ENCODE measurements at regions not wholly inside any gene's neighbourhood (a gene's known extent, or its start where the extent isn't known, plus 50 kb on each side); places are given as distances from the start of the nearest gene placed in this dataset.

GRCh38 chr6:14596410-14596809 lies 478.8 kb downstream of the CD83 start:
- TF ChIP-seq, protein P1, sequence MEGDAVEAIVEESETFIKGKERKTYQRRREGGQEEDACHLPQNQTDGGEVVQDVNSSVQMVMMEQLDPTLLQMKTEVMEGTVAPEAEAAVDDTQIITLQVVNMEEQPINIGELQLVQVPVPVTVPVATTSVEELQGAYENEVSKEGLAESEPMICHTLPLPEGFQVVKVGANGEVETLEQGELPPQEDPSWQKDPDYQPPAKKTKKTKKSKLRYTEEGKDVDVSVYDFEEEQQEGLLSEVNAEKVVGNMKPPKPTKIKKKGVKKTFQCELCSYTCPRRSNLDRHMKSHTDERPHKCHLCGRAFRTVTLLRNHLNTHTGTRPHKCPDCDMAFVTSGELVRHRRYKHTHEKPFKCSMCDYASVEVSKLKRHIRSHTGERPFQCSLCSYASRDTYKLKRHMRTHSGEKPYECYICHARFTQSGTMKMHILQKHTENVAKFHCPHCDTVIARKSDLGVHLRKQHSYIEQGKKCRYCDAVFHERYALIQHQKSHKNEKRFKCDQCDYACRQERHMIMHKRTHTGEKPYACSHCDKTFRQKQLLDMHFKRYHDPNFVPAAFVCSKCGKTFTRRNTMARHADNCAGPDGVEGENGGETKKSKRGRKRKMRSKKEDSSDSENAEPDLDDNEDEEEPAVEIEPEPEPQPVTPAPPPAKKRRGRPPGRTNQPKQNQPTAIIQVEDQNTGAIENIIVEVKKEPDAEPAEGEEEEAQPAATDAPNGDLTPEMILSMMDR (IDR thresholded peaks at IDR 0.05), result no peak
- no peak for TF ChIP-seq POLR2A (IDR thresholded peaks at IDR 0.05)
